SK-N-SH treated with all-trans-retinoic acid at 6 μM for 48 hours (cell line): ENCODE measurements at regions not wholly inside any gene's neighbourhood (a gene's known extent, or its start where the extent isn't known, plus 50 kb on each side); places are given as distances from the start of the nearest gene placed in this dataset.

Source experiments
- PATZ1 ChIP-seq: fragments of 250-450 bp; sonication (Bioruptor Pico); IDR thresholded peaks from 2 replicates; pipeline ENCODE4 v1.8.0; 2020; ENCODE audit warnings: mild to moderate bottlenecking, moderate library complexity, borderline replicate concordance
- RARB ChIP-seq: fragments of 250-450 bp; sonication (Bioruptor Pico); IDR thresholded peaks from 2 replicates; pipeline ENCODE4 v1.8.0; 2021; ENCODE audit warnings: mild to moderate bottlenecking, moderate library complexity
- SNAI2 ChIP-seq: fragments of 250-450 bp; sonication (Bioruptor Pico); IDR thresholded peaks from 2 replicates; pipeline ENCODE4 v1.5.0; 2020; ENCODE audit warnings: mild to moderate bottlenecking, moderate library complexity
- TOX ChIP-seq: fragments of 250-450 bp; sonication (Bioruptor Pico); IDR thresholded peaks from 2 replicates; pipeline ENCODE4 v1.8.0; 2021; ENCODE audit warnings: mild to moderate bottlenecking, moderate library complexity, borderline replicate concordance
- ZFP30 ChIP-seq: fragments of 450-650 bp; formaldehyde crosslinking; IDR thresholded peaks from 2 replicates; pipeline ENCODE4 v1.5.0; 2022; ENCODE audit warnings: mild to moderate bottlenecking, moderate library complexity
- ZNF70 ChIP-seq: fragments of 450-650 bp; formaldehyde crosslinking; IDR thresholded peaks from 2 replicates; pipeline ENCODE4 v1.5.0; 2020; ENCODE audit warnings: mild to moderate bottlenecking, moderate library complexity
- TF ChIP-seq, protein P1 (sequence below): fragments of 250-450 bp; sonication (Bioruptor Pico); IDR thresholded peaks from 2 replicates; pipeline ENCODE4 v1.5.1; 2020; ENCODE audit warnings: low read depth, mild to moderate bottlenecking, moderate library complexity

- TF ChIP-seq PATZ1 (no peak), ZNF70 (CRISPR knock-in tag) (no peak), SNAI2 (CRISPR knock-in tag) (no peak), ZFP30 (CRISPR knock-in tag) (no peak), TOX (CRISPR knock-in tag) (no peak), RARB (CRISPR knock-in tag) (no peak)
- TF ChIP-seq, protein P1, sequence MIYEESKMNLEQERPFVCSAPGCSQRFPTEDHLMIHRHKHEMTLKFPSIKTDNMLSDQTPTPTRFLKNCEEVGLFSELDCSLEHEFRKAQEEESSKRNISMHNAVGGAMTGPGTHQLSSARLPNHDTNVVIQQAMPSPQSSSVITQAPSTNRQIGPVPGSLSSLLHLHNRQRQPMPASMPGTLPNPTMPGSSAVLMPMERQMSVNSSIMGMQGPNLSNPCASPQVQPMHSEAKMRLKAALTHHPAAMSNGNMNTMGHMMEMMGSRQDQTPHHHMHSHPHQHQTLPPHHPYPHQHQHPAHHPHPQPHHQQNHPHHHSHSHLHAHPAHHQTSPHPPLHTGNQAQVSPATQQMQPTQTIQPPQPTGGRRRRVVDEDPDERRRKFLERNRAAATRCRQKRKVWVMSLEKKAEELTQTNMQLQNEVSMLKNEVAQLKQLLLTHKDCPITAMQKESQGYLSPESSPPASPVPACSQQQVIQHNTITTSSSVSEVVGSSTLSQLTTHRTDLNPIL (CRISPR knock-in tag), result no peak
These were observed 506.9 kb downstream of the SATB2 start for GRCh38 chr2:198950803-198951202.
